Vagina (tissue), 2 donors: ENCODE measurements at regions not wholly inside any gene's neighbourhood (a gene's known extent, or its start where the extent isn't known, plus 50 kb on each side); places are given as distances from the start of the nearest gene placed in this dataset.
"Not testable (repeated sequence)": the region's sequence is repeated elsewhere in the genome, so short reads cannot be mapped to it uniquely, and the experiment has no call there.

ENCODE experiments used
- DNase-seq, 2 donors: peaks; one replicate each; pipeline ENCODE4 v3.0.0-alpha.2; 2017; ENCODE audit errors: extremely low spot score in 2 of 2
- H3K27ac ChIP-seq: fragments of 200-600 bp; sonication (generic); one replicate; pipeline ENCODE4 v1.5.1; 2019
- H3K27me3 ChIP-seq: fragments of 200-600 bp; sonication (generic); one replicate; pipeline ENCODE4 v1.5.1; 2019
- H3K36me3 ChIP-seq, 2 donors: fragments of 200-600 bp; sonication (generic); one replicate each; pipeline ENCODE4 v1.5.1; 2017 to 2019
- H3K4me1 ChIP-seq: fragments of 200-600 bp; sonication (generic); one replicate; pipeline ENCODE4 v1.5.1; 2019
- H3K4me3 ChIP-seq, 2 donors: fragments of 200-600 bp; sonication (generic); 1 replicate in 1 of 2; 2 replicates in 1 of 2; pipeline ENCODE4 v1.5.1; 2016 to 2019
- H3K9me3 ChIP-seq: fragments of 200-600 bp; sonication (generic); one replicate; pipeline ENCODE4 v1.5.1; 2019
- POLR2A ChIP-seq, 2 donors: fragments of 450-650 bp; IDR thresholded peaks; one replicate each; pipeline ENCODE4 v1.6.1; 2017; ENCODE audit warnings: antibody characterized with exemption in 2 of 2, mild to moderate bottlenecking in 2 of 2, moderate library complexity in 2 of 2
- POLR2AphosphoS5 ChIP-seq, 2 donors: sonication (generic); formaldehyde crosslinking; IDR thresholded peaks; one replicate each; pipeline ENCODE4 v1.9.0; 2017; ENCODE audit warnings: antibody characterized with exemption in 2 of 2, mild to moderate bottlenecking in 2 of 2, low read depth in 1 of 2; ENCODE audit not compliant: insufficient read depth in 1 of 2
- intact Hi-C: fragments of 100-400 bp; cut with DNase I; formaldehyde crosslinking; loops from one replicate; pipeline ENCODE4 v1.15.1; 2023
- TF ChIP-seq, protein P1 (sequence below), 3 experiments: fragments of 450-650 bp in 2 of 3; fragments of 200-600 bp in 1 of 3; sonication (generic) in 1 of 3; IDR thresholded peaks; one replicate each; pipeline ENCODE4 v1.5.1; 2017 to 2019; ENCODE audit warnings: antibody characterized with exemption in 3 of 3, mild to moderate bottlenecking in 2 of 3, moderate library complexity in 2 of 3

DNA sequence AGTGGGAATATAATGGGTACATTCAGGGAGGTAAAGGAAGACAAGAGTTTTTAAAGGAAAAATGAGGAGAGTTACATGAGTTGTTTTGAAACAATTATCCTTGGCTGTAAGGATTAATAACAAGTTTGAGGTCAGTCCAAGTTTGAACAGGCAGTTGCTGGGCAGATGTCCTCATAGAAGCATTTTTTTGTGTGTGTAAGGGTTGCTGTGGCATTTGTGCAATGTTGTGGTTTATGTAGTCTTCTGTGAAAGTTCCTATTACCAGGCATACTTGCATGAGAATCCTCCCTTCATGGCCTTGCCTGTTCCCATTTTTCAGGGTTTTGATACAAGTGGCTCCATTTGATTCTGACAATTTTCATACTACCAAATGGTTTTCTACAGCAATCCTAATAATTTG is 400.2 kb downstream of the KCNA4 start:
- TF ChIP-seq POLR2AphosphoS5 (IDR thresholded peaks at IDR 0.05; ENCODE audit: insufficient read depth in 1 of 2, low read depth in 1 of 2) = no peak
- TF ChIP-seq, protein P1, sequence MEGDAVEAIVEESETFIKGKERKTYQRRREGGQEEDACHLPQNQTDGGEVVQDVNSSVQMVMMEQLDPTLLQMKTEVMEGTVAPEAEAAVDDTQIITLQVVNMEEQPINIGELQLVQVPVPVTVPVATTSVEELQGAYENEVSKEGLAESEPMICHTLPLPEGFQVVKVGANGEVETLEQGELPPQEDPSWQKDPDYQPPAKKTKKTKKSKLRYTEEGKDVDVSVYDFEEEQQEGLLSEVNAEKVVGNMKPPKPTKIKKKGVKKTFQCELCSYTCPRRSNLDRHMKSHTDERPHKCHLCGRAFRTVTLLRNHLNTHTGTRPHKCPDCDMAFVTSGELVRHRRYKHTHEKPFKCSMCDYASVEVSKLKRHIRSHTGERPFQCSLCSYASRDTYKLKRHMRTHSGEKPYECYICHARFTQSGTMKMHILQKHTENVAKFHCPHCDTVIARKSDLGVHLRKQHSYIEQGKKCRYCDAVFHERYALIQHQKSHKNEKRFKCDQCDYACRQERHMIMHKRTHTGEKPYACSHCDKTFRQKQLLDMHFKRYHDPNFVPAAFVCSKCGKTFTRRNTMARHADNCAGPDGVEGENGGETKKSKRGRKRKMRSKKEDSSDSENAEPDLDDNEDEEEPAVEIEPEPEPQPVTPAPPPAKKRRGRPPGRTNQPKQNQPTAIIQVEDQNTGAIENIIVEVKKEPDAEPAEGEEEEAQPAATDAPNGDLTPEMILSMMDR (IDR thresholded peaks at IDR 0.05) = no peak
- no peak for TF ChIP-seq POLR2A (IDR thresholded peaks at IDR 0.05)
- Histone ChIP-seq H3K36me3 (no peaks in the 10 kb centered on the region), H3K9me3 (no peaks in the 10 kb centered on the region), H3K27ac (no peak overlapping the region), H3K4me1 (no peaks in the 10 kb centered on the region), H3K4me3 (no peak overlapping the region), H3K27me3 (no peaks in the 10 kb centered on the region)
- intact Hi-C loops = no loop called here
- DNase-seq = no peak

DNA sequence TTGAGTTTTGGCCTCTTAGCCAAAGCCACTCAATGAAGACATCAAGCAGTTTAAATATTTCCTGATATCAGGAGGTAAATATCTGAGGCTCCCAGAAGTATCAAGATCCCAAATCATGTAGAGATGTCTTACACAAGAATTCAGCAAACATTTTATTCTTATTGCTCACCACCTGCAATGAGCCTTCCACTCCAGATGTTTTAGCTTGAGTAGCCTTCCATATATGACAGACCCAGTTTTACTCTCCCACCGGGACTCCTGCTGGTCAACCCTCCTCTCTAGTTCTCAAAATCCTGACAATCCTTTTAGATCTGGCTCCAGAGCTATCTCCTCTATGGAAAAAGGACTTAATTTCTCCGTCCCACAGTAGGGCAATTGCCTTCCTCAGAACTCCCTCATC is 404.4 kb downstream of the KCNA4 start:
- intact Hi-C loops = no loop called here
- TF ChIP-seq, protein P1 (IDR thresholded peaks at IDR 0.05) = no peak
- TF ChIP-seq POLR2AphosphoS5 (IDR thresholded peaks at IDR 0.05; ENCODE audit: insufficient read depth in 1 of 2, low read depth in 1 of 2) = no peak
- no peak for TF ChIP-seq POLR2A (IDR thresholded peaks at IDR 0.05)
- Histone ChIP-seq H3K27me3 (no peaks in the 10 kb centered on the region), H3K4me1 (no peaks in the 10 kb centered on the region), H3K27ac (no peak overlapping the region), H3K36me3 (no peaks in the 10 kb centered on the region), H3K4me3 (no peak overlapping the region), H3K9me3 (no peaks in the 10 kb centered on the region)
- DNase-seq = no peak

DNA sequence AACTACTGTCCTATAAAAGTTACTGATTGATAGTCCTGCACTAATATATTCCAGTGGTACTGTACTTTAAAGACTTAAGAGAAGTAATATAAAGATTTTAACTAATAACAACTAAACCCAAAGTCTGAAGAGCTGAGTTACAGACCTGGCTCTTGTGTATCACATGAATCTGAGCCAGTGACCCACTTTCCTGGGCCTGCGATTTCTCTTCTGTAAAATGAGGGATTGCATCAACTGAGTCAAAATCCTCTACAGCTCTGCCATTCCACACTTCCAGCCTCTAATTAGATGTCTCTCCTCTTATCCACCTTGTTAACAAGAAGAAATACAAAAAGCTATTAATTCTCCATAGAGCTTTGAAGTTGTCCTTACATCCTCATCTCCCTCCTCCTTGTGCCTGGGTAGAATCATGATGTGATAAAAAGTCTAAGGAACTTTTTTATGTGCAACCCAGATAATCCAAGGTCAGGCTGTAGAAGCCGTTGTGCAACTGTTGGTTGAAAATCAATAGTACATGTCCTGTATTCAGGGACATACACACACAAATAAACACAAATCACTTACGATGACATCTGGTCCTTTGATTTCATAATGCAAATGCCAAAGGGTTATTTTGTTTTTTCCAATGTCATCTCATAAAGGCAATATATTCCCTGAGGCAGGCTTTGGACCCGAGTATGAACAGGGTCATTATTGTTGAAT is 410.3 kb downstream of the KCNA4 start:
- Histone ChIP-seq H3K27ac (no peak overlapping the region), H3K9me3 (no peaks in the 10 kb centered on the region), H3K36me3 (no peaks in the 10 kb centered on the region), H3K27me3 (no peaks in the 10 kb centered on the region), H3K4me1 (no peaks in the 10 kb centered on the region), H3K4me3 (no peak overlapping the region)
- TF ChIP-seq, protein P1 (IDR thresholded peaks at IDR 0.05) = no peak
- TF ChIP-seq POLR2AphosphoS5 (IDR thresholded peaks at IDR 0.05; ENCODE audit: insufficient read depth in 1 of 2, low read depth in 1 of 2) (no peak), POLR2A (IDR thresholded peaks at IDR 0.05) (no peak)
- intact Hi-C loops = no loop called here
- no peak for DNase-seq

DNA sequence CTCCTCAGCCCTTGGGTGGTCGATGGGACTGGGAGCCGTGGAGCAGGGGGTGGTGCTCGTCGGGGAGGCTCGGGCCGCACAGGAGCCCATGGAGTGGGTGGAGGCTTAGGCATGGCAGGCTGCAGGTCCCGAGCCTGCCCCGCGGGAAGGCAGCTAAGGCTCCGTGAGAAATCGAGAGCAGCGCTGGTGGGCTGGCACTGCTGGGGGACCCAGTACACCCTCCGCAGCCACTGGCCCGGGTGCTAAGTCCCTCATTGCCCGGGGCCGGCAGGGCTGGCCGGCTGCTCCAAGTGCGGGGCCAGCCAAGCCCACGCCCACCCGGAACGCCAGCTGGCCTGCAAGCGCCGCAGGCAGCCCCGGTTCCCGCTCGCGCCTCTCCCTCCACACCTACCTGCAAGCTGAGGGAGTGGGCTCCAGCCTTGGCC is 416.7 kb downstream of the KCNA4 start:
- H3K27ac ChIP-seq, H3K9me3 ChIP-seq, DNase-seq, H3K4me1 ChIP-seq, H3K27me3 ChIP-seq, H3K4me3 ChIP-seq, intact Hi-C loops, H3K36me3 ChIP-seq: not testable (repeated sequence)

DNA sequence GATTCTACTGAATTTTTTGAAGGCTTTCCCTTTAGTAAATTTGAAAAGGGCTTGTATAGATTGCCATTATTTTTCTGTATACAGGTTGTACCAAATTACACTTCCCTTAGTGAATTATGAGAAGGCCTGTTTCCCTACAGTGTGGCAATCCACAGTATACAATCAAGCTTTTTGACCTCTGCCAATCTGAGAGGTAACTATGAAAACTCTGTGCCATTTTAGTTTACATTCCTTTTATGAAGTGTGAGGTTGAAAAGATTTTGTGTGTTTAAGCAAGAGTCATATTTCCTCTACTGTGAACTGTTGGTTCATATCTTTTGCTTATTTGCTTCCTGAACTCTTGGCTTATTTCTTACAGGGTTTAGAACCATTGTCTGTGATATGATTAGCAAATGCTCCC is 432.5 kb downstream of the KCNA4 start:
- no peak overlapping the region for H3K27ac ChIP-seq
- no peaks in the 10 kb centered on the region for H3K27me3 ChIP-seq
- no peaks in the 10 kb centered on the region for H3K4me1 ChIP-seq
- H3K9me3 ChIP-seq = no peaks in the 10 kb centered on the region
- intact Hi-C loops = no loop called here
- H3K4me3 ChIP-seq = no peak overlapping the region
- no peaks in the 10 kb centered on the region for H3K36me3 ChIP-seq
- TF ChIP-seq, protein P1 (IDR thresholded peaks at IDR 0.05) = no peak
- TF ChIP-seq POLR2AphosphoS5 (IDR thresholded peaks at IDR 0.05; ENCODE audit: insufficient read depth in 1 of 2, low read depth in 1 of 2) (no peak), POLR2A (IDR thresholded peaks at IDR 0.05) (no peak)
- no peak for DNase-seq
